HEK293 (cell line): ENCODE measurements at regions not wholly inside any gene's neighbourhood (a gene's known extent, or its start where the extent isn't known, plus 50 kb on each side); places are given as distances from the start of the nearest gene placed in this dataset.

ENCODE experiments used
- CTCF ChIA-PET: fragments of 350-600 bp; formaldehyde crosslinking; extraction: SDS; loops from one replicate; lab custom pipeline; 2021; ENCODE audit warnings: antibody characterized with exemption; lab: Yijun Ruan, JAX
- POLR2A ChIA-PET: fragments of 300-600 bp; formaldehyde crosslinking; extraction: SDS; loops from one replicate; lab custom pipeline; 2020; ENCODE audit warnings: antibody characterized with exemption, inconsistent platforms; lab: Yijun Ruan, JAX
- H3K27ac ChIP-seq: fragments of 200-500 bp; sonication (Bioruptor generic); 2 replicates; pipeline ENCODE4 v1.5.1; 2014; ENCODE audit warnings: low read depth, low read length, control low read depth, inconsistent platforms; ENCODE audit errors: extremely low read depth
- H3K36me3 ChIP-seq, 2 experiments: fragments of 200-500 bp in 1 of 2; sonication (Bioruptor generic) in 1 of 2; 1 replicate in 1 of 2; 2 replicates in 1 of 2; pipeline ENCODE4 v1.5.1; 2014 to 2017; ENCODE audit warnings: inconsistent platforms in 2 of 2, low read length in 2 of 2; ENCODE audit not compliant: control insufficient read depth in 2 of 2, insufficient read depth in 1 of 2
- H3K4me1 ChIP-seq: fragments of 200-500 bp; sonication (Bioruptor generic); 2 replicates; pipeline ENCODE4 v1.5.1; 2014; ENCODE audit warnings: mild to moderate bottlenecking, low read length, inconsistent platforms; ENCODE audit not compliant: control insufficient read depth, insufficient read depth
- H3K4me3 ChIP-seq: 2 replicates; pipeline ENCODE4 v1.5.1; 2011; ENCODE audit warnings: low read depth, mild to moderate bottlenecking, control low read depth, low read length, moderate library complexity
- H3K9me3 ChIP-seq: fragments of 200-500 bp; sonication (Bioruptor generic); 2 replicates; pipeline ENCODE4 v1.5.1; 2014; ENCODE audit warnings: low read depth, low read length, inconsistent platforms; ENCODE audit not compliant: control insufficient read depth, insufficient read depth
- SCRT2 ChIP-seq: fragments of 450-650 bp; formaldehyde crosslinking; IDR thresholded peaks from 2 replicates; pipeline ENCODE4 v1.5.1; 2016; ENCODE audit warnings: missing biosample characterization, missing genetic modification characterization
- ZBTB7A ChIP-seq: fragments of 450-650 bp; formaldehyde crosslinking; IDR thresholded peaks from 2 replicates; pipeline ENCODE4 v1.5.1; 2016; ENCODE audit warnings: low read depth, missing biosample characterization, missing genetic modification characterization
- ZBTB8A ChIP-seq: fragments of 450-650 bp; formaldehyde crosslinking; IDR thresholded peaks from 2 replicates; pipeline ENCODE4 v1.5.1; 2016; ENCODE audit warnings: missing biosample characterization, missing genetic modification characterization
- ZNF174 ChIP-seq: fragments of 450-650 bp; formaldehyde crosslinking; IDR thresholded peaks from 2 replicates; pipeline ENCODE4 v1.5.0; 2017; ENCODE audit warnings: missing biosample characterization, mild to moderate bottlenecking, missing genetic modification characterization
- ZNF366 ChIP-seq: fragments of 450-650 bp; formaldehyde crosslinking; conservative IDR thresholded peaks from 2 replicates; pipeline ENCODE4 v1.5.1; 2016; ENCODE audit warnings: missing biosample characterization, missing genetic modification characterization
- ZNF521 ChIP-seq: fragments of 450-650 bp; formaldehyde crosslinking; IDR thresholded peaks from 2 replicates; pipeline ENCODE4 v1.5.1; 2017; ENCODE audit warnings: missing biosample characterization, mild to moderate bottlenecking, missing genetic modification characterization
- ZNF629 ChIP-seq: fragments of 450-650 bp; formaldehyde crosslinking; IDR thresholded peaks from 2 replicates; pipeline ENCODE4 v1.5.1; 2017; ENCODE audit warnings: missing biosample characterization, missing genetic modification characterization
- ZXDB ChIP-seq: fragments of 450-650 bp; formaldehyde crosslinking; IDR thresholded peaks from 2 replicates; pipeline ENCODE4 v1.5.1; 2016; ENCODE audit warnings: missing biosample characterization, missing genetic modification characterization
- TF ChIP-seq, protein P1 (sequence below): fragments of 450-650 bp; formaldehyde crosslinking; IDR thresholded peaks from 2 replicates; pipeline ENCODE4 v1.5.0; 2017; ENCODE audit warnings: missing biosample characterization, missing genetic modification characterization, borderline replicate concordance
- TF ChIP-seq, protein P2 (sequence below): fragments of 450-650 bp; formaldehyde crosslinking; IDR thresholded peaks from 2 replicates; pipeline ENCODE4 v1.5.1; 2017; ENCODE audit warnings: missing biosample characterization, missing genetic modification characterization
- TF ChIP-seq, protein P3 (sequence below): fragments of 450-650 bp; IDR thresholded peaks from 2 replicates; pipeline ENCODE4 v1.5.1; 2018; ENCODE audit warnings: missing biosample characterization, missing genetic modification characterization
- TF ChIP-seq, protein P4 (sequence below): fragments of 450-650 bp; formaldehyde crosslinking; IDR thresholded peaks from 2 replicates; pipeline ENCODE4 v1.5.1; 2016; ENCODE audit warnings: missing biosample characterization, missing genetic modification characterization

DNA sequence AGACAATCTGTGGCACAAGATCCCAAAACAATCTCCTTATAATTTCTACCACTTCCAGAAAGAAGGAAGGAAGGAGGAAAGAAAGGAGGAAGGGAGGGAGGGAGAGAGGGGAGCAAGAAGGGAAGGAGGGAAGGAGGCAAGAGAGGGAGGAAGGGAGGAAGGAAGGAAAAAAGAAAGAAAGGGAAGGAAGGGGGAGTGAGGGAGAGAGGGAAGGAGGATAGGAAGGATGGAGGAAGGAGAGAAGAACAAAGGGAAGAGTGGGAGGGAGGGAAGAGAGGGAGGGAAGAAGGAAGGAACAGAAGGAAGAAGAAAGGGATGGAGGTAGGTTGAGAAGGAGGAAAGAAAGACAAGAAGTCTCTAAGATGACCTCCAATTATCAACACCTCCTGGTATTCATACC lies 185.5 kb upstream of the NFE2L3 start:
- no peaks in the 10 kb centered on the region for H3K36me3 ChIP-seq
- TF ChIP-seq, protein P1, sequence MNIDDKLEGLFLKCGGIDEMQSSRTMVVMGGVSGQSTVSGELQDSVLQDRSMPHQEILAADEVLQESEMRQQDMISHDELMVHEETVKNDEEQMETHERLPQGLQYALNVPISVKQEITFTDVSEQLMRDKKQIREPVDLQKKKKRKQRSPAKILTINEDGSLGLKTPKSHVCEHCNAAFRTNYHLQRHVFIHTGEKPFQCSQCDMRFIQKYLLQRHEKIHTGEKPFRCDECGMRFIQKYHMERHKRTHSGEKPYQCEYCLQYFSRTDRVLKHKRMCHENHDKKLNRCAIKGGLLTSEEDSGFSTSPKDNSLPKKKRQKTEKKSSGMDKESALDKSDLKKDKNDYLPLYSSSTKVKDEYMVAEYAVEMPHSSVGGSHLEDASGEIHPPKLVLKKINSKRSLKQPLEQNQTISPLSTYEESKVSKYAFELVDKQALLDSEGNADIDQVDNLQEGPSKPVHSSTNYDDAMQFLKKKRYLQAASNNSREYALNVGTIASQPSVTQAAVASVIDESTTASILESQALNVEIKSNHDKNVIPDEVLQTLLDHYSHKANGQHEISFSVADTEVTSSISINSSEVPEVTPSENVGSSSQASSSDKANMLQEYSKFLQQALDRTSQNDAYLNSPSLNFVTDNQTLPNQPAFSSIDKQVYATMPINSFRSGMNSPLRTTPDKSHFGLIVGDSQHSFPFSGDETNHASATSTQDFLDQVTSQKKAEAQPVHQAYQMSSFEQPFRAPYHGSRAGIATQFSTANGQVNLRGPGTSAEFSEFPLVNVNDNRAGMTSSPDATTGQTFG (tag by site-specific recombination): 0 out of 2 replicates have a peak, but pooled peaks have one; percentile 37
- TF ChIP-seq ZNF629 (tag by site-specific recombination) (no peak), ZNF174 (tag by site-specific recombination) (no peak), ZNF366 (tag by site-specific recombination) (peak; percentile 93), ZBTB7A (tag by site-specific recombination) (no peak), ZNF521 (peak; percentile 85; the same call in 1 of the 2 replicates)
- TF ChIP-seq, protein P2, sequence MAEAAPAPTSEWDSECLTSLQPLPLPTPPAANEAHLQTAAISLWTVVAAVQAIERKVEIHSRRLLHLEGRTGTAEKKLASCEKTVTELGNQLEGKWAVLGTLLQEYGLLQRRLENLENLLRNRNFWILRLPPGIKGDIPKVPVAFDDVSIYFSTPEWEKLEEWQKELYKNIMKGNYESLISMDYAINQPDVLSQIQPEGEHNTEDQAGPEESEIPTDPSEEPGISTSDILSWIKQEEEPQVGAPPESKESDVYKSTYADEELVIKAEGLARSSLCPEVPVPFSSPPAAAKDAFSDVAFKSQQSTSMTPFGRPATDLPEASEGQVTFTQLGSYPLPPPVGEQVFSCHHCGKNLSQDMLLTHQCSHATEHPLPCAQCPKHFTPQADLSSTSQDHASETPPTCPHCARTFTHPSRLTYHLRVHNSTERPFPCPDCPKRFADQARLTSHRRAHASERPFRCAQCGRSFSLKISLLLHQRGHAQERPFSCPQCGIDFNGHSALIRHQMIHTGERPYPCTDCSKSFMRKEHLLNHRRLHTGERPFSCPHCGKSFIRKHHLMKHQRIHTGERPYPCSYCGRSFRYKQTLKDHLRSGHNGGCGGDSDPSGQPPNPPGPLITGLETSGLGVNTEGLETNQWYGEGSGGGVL (tag by site-specific recombination): peak; percentile 28; the same call in 1 of the 2 replicates
- TF ChIP-seq, protein P3, sequence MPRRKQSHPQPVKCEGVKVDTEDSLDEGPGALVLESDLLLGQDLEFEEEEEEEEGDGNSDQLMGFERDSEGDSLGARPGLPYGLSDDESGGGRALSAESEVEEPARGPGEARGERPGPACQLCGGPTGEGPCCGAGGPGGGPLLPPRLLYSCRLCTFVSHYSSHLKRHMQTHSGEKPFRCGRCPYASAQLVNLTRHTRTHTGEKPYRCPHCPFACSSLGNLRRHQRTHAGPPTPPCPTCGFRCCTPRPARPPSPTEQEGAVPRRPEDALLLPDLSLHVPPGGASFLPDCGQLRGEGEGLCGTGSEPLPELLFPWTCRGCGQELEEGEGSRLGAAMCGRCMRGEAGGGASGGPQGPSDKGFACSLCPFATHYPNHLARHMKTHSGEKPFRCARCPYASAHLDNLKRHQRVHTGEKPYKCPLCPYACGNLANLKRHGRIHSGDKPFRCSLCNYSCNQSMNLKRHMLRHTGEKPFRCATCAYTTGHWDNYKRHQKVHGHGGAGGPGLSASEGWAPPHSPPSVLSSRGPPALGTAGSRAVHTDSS (tag by site-specific recombination): no peak
- TF ChIP-seq, all 188 proteins: peak for 4
- Histone ChIP-seq H3K4me3 (no peak overlapping the region), H3K27ac (no peak overlapping the region), H3K9me3 (no peaks in the 10 kb centered on the region), H3K4me1 (peaks cover 15% of the 10 kb centered on the region)
- ChIA-PET POLR2A (no interaction called here), CTCF (interaction anchor here (0.6 kb wide), 1 partner anchor 1243 kb away, joined by 5 read pairs; no protein-coding TSS in a partner anchor)

DNA sequence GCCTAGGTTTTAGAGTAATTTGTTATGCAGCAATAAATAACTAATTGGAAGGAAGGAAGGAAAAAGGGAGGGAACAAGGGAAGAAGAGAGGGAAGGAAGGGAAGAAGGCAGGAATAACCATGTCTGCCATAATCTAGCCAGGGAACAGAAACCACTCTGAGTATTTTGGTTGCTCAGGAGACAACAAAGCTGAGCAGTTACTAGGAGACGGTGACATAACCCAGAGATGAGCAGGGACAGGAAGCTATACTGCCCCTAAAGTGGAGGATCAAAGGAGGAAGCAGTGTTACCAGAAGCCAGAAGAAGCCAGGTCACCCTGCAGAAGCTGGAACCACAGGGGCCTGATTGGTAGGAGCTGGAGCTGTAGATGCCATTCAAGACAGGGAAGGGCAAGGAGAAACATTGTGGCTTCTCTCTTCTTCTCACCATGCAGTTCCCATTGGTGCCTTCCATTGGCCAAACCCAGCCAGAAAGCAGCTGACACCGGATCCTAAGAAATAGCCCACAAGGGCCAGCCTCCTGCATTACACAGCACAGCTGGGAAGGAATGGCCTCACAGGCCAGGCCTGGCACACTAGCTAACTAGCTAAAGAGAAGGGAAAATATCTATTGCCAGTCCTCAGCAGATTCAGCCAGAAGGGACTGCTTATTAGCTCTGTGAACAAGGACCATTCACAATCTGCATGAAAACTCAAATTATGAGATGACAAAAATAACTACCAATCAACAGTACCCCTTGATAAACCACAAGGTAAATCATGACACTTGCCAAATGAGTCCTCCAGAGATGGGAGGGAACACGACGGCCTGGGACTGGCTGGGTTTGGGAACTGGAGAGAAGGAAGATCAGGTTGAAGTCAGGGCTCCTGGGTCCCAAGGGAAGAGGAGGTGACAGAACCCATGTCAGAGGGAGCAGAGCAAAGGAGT lies 184.5 kb upstream of the NFE2L3 start:
- no peak for TF ChIP-seq ZBTB8A (tag by site-specific recombination)
- no peak for TF ChIP-seq SCRT2 (tag by site-specific recombination)
- TF ChIP-seq, protein P4, sequence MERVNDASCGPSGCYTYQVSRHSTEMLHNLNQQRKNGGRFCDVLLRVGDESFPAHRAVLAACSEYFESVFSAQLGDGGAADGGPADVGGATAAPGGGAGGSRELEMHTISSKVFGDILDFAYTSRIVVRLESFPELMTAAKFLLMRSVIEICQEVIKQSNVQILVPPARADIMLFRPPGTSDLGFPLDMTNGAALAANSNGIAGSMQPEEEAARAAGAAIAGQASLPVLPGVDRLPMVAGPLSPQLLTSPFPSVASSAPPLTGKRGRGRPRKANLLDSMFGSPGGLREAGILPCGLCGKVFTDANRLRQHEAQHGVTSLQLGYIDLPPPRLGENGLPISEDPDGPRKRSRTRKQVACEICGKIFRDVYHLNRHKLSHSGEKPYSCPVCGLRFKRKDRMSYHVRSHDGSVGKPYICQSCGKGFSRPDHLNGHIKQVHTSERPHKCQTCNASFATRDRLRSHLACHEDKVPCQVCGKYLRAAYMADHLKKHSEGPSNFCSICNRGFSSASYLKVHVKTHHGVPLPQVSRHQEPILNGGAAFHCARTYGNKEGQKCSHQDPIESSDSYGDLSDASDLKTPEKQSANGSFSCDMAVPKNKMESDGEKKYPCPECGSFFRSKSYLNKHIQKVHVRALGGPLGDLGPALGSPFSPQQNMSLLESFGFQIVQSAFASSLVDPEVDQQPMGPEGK (tag by site-specific recombination): no peak
- no peak for TF ChIP-seq ZXDB
- TF ChIP-seq, all 188 proteins: peak for 0
- Histone ChIP-seq H3K9me3 (no peaks in the 10 kb centered on the region), H3K27ac (no peak overlapping the region; the same call in 1 of the 2 replicates), H3K4me3 (no peak overlapping the region), H3K36me3 (no peaks in the 10 kb centered on the region), H3K4me1 (peaks cover 15% of the 10 kb centered on the region)
- CTCF ChIA-PET: interaction anchor here (0.6 kb wide), 2 partner anchors 188 to 1242 kb away, joined by 3 to 5 read pairs; no protein-coding TSS in a partner anchor
- POLR2A ChIA-PET: interaction anchor here (0.7 kb wide), 1 partner anchor 14 kb away, joined by 4 read pairs; no protein-coding TSS in a partner anchor
